K562 (cell line): ENCODE measurements at regions not wholly inside any gene's neighbourhood (a gene's known extent, or its start where the extent isn't known, plus 50 kb on each side); places are given as distances from the start of the nearest gene placed in this dataset.

Experiments
- CREB1 ChIP-seq, 2 experiments: sonication (generic) in 1 of 2; formaldehyde crosslinking in 1 of 2; IDR thresholded peaks; 2 replicates each; pipeline versions ENCODE4 v1.6.1 to v1.8.0; 2012 to 2022; ENCODE audit warnings: inconsistent platforms in 1 of 2, mild to moderate bottlenecking in 1 of 2, missing genetic modification reagents in 1 of 2, moderate library complexity in 1 of 2
- GATAD2B ChIP-seq: fragments of 450-650 bp; IDR thresholded peaks from 2 replicates; pipeline ENCODE4 v1.6.1; 2017; ENCODE audit warnings: mild to moderate bottlenecking, borderline replicate concordance
- KLF13 ChIP-seq: fragments of 450-650 bp; IDR thresholded peaks from 2 replicates; pipeline ENCODE4 v1.6.1; 2016; ENCODE audit warnings: missing genetic modification characterization, low read depth, mild to moderate bottlenecking, missing compliant biosample characterization, moderate library complexity, borderline replicate concordance
- MAFF ChIP-seq: IDR thresholded peaks from 2 replicates; pipeline ENCODE4 v1.6.1; 2012; ENCODE audit warnings: low read length, improper control_type of control experiment
- MCM2 ChIP-seq: fragments of 450-650 bp; IDR thresholded peaks from 2 replicates; pipeline ENCODE4 v1.6.1; 2017; ENCODE audit warnings: low read depth, mild to moderate bottlenecking
- POLR2A ChIP-seq: fragments of 450-650 bp; conservative IDR thresholded peaks from 2 replicates; pipeline ENCODE4 v1.6.1; 2016
- RBFOX2 ChIP-seq: fragments of 200-400 bp; formaldehyde crosslinking; IDR thresholded peaks from 2 replicates; pipeline ENCODE4 v1.6.1; 2017; ENCODE audit warnings: low read depth, mild to moderate bottlenecking, low read length, moderate library complexity
- SETDB1 ChIP-seq: IDR thresholded peaks from one replicate; pipeline ENCODE4 v1.6.1; 2012; ENCODE audit warnings: low read length, control low read depth, inconsistent platforms
- ZFPM2 ChIP-seq: fragments of 250-450 bp; sonication (Bioruptor Pico); IDR thresholded peaks from 2 replicates; pipeline ENCODE4 v1.5.1; 2022; ENCODE audit warnings: mild to moderate bottlenecking
- ZNF431 ChIP-seq: sonication (generic); formaldehyde crosslinking; IDR thresholded peaks from 2 replicates; pipeline ENCODE4 v1.8.0; 2022; ENCODE audit warnings: mild to moderate bottlenecking, missing genetic modification reagents
- ZNF707 ChIP-seq: fragments of 250-450 bp; sonication (Bioruptor Pico); conservative IDR thresholded peaks from 2 replicates; pipeline ENCODE4 v1.8.0; 2022; ENCODE audit warnings: inconsistent platforms, mild to moderate bottlenecking, moderate library complexity
- ZNF766 ChIP-seq: fragments of 200-800 bp; sonication (Bioruptor generic); conservative IDR thresholded peaks from 2 replicates; pipeline ENCODE4 v1.6.1; 2016; ENCODE audit warnings: missing genetic modification characterization, missing compliant biosample characterization
- TF ChIP-seq, protein P1 (sequence below): fragments of 450-650 bp; formaldehyde crosslinking; conservative IDR thresholded peaks from 2 replicates; pipeline ENCODE4 v1.4.0; 2022; ENCODE audit warnings: mild to moderate bottlenecking, missing genetic modification characterization
- TF ChIP-seq, protein P2 (sequence below): fragments of 250-450 bp; sonication (Bioruptor Pico); IDR thresholded peaks from 2 replicates; pipeline ENCODE4 v1.9.0; 2021; ENCODE audit warnings: mild to moderate bottlenecking, inconsistent platforms
- TF ChIP-seq, protein P3 (sequence below): sonication (generic); formaldehyde crosslinking; IDR thresholded peaks from 2 replicates; pipeline ENCODE4 v1.8.0; 2022; ENCODE audit warnings: mild to moderate bottlenecking, missing genetic modification reagents
- TF ChIP-seq, protein P4 (sequence below): fragments of 450-650 bp; formaldehyde crosslinking; IDR thresholded peaks from 2 replicates; pipeline ENCODE4 v1.4.0; 2022; ENCODE audit warnings: mild to moderate bottlenecking, moderate library complexity
- TF ChIP-seq, protein P5 (sequence below), 2 experiments: IDR thresholded peaks; 2 replicates each; pipeline ENCODE4 v1.6.1; 2012; ENCODE audit warnings: improper control_type of control experiment in 2 of 2, low read depth in 2 of 2, low read length in 2 of 2, borderline replicate concordance in 1 of 2
- TF ChIP-seq, protein P6 (sequence below): fragments of 450-650 bp; IDR thresholded peaks from 2 replicates; pipeline ENCODE4 v1.6.1; 2017; ENCODE audit warnings: mild to moderate bottlenecking, moderate library complexity

DNA sequence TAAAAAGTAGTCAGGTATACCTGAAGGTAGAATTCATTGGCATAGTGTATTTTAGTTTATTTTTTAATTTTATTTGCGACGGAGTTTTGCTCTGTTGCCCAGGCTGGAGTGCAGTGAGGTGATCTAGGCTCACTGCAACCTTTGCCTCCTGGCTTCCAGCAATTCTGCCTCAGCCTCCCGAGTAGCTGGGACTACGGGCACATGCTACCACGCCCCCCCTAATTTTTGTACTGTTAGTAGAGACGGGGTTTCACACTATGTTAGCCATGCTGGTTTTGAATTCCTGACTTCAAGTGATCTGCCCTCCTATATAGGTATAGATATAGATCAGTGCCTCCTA lies 102.8 kb upstream of the PRSS16 start (continued):
- TF ChIP-seq, protein P1, sequence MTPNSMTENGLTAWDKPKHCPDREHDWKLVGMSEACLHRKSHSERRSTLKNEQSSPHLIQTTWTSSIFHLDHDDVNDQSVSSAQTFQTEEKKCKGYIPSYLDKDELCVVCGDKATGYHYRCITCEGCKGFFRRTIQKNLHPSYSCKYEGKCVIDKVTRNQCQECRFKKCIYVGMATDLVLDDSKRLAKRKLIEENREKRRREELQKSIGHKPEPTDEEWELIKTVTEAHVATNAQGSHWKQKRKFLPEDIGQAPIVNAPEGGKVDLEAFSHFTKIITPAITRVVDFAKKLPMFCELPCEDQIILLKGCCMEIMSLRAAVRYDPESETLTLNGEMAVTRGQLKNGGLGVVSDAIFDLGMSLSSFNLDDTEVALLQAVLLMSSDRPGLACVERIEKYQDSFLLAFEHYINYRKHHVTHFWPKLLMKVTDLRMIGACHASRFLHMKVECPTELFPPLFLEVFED, result 0 out of 2 replicates have a peak, but pooled peaks have one; percentile 8
- TF ChIP-seq MCM2 (no peak), CREB1 (IDR thresholded peaks at IDR 0.05) (peak; percentile 6; the same call in 1 of the 2 replicates), CREB1 (CRISPR knock-in tag; IDR thresholded peaks at IDR 0.05) (no peak), MAFF (no peak), KLF13 (tag) (peak; percentile 93), ZNF766 (CRISPR knock-in tag) (no peak), ZNF431 (CRISPR knock-in tag) (no peak; the same call in 1 of the 2 replicates), RBFOX2 (peak; percentile 68), ZNF707 (CRISPR knock-in tag) (no peak), GATAD2B (0 out of 2 replicates have a peak, but pooled peaks have one; percentile 17), ZFPM2 (CRISPR knock-in tag) (no peak), SETDB1 (no peak), POLR2A (no peak)
- TF ChIP-seq, protein P2, sequence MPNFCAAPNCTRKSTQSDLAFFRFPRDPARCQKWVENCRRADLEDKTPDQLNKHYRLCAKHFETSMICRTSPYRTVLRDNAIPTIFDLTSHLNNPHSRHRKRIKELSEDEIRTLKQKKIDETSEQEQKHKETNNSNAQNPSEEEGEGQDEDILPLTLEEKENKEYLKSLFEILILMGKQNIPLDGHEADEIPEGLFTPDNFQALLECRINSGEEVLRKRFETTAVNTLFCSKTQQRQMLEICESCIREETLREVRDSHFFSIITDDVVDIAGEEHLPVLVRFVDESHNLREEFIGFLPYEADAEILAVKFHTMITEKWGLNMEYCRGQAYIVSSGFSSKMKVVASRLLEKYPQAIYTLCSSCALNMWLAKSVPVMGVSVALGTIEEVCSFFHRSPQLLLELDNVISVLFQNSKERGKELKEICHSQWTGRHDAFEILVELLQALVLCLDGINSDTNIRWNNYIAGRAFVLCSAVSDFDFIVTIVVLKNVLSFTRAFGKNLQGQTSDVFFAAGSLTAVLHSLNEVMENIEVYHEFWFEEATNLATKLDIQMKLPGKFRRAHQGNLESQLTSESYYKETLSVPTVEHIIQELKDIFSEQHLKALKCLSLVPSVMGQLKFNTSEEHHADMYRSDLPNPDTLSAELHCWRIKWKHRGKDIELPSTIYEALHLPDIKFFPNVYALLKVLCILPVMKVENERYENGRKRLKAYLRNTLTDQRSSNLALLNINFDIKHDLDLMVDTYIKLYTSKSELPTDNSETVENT (CRISPR knock-in tag), result peak; percentile 55; the same call in 1 of the 2 replicates
- TF ChIP-seq, protein P3, sequence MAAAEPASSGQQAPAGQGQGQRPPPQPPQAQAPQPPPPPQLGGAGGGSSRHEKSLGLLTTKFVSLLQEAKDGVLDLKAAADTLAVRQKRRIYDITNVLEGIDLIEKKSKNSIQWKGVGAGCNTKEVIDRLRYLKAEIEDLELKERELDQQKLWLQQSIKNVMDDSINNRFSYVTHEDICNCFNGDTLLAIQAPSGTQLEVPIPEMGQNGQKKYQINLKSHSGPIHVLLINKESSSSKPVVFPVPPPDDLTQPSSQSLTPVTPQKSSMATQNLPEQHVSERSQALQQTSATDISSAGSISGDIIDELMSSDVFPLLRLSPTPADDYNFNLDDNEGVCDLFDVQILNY (CRISPR knock-in tag), result peak; percentile 83
- TF ChIP-seq, protein P4, sequence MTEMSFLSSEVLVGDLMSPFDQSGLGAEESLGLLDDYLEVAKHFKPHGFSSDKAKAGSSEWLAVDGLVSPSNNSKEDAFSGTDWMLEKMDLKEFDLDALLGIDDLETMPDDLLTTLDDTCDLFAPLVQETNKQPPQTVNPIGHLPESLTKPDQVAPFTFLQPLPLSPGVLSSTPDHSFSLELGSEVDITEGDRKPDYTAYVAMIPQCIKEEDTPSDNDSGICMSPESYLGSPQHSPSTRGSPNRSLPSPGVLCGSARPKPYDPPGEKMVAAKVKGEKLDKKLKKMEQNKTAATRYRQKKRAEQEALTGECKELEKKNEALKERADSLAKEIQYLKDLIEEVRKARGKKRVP (CRISPR knock-in tag), result 0 out of 2 replicates have a peak, but pooled peaks have one; percentile 22
- TF ChIP-seq, protein P5, sequence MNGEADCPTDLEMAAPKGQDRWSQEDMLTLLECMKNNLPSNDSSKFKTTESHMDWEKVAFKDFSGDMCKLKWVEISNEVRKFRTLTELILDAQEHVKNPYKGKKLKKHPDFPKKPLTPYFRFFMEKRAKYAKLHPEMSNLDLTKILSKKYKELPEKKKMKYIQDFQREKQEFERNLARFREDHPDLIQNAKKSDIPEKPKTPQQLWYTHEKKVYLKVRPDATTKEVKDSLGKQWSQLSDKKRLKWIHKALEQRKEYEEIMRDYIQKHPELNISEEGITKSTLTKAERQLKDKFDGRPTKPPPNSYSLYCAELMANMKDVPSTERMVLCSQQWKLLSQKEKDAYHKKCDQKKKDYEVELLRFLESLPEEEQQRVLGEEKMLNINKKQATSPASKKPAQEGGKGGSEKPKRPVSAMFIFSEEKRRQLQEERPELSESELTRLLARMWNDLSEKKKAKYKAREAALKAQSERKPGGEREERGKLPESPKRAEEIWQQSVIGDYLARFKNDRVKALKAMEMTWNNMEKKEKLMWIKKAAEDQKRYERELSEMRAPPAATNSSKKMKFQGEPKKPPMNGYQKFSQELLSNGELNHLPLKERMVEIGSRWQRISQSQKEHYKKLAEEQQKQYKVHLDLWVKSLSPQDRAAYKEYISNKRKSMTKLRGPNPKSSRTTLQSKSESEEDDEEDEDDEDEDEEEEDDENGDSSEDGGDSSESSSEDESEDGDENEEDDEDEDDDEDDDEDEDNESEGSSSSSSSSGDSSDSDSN (IDR thresholded peaks at IDR 0.05; ENCODE audit: borderline replicate concordance in 1 of 2, low read depth in 2 of 2, low read length in 2 of 2), result no peak
- TF ChIP-seq, protein P6, sequence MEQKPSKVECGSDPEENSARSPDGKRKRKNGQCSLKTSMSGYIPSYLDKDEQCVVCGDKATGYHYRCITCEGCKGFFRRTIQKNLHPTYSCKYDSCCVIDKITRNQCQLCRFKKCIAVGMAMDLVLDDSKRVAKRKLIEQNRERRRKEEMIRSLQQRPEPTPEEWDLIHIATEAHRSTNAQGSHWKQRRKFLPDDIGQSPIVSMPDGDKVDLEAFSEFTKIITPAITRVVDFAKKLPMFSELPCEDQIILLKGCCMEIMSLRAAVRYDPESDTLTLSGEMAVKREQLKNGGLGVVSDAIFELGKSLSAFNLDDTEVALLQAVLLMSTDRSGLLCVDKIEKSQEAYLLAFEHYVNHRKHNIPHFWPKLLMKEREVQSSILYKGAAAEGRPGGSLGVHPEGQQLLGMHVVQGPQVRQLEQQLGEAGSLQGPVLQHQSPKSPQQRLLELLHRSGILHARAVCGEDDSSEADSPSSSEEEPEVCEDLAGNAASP, result no peak
- TF ChIP-seq, all 486 proteins: peak for 45
